H1 (cell line): ENCODE measurements at regions not wholly inside any gene's neighbourhood (a gene's known extent, or its start where the extent isn't known, plus 50 kb on each side); places are given as distances from the start of the nearest gene placed in this dataset.

ENCODE experiments used
- CTCF ChIA-PET: fragments of 300-600 bp; sonication (Branson Sonifier 250); formaldehyde crosslinking; loops from one replicate; lab custom pipeline; 2021; ENCODE audit not compliant: partially characterized antibody; lab: Charles Lee
- POLR2A ChIA-PET: fragments of 300-600 bp; sonication (Branson Sonifier 250); formaldehyde crosslinking; loops from one replicate; lab custom pipeline; 2021; ENCODE audit warnings: inconsistent platforms; ENCODE audit not compliant: partially characterized antibody; lab: Charles Lee
- DNase-seq, 2 experiments: peaks; one replicate each; pipeline versions ENCODE4 v3.0.0 to v3.0.0-alpha.2; 2010 to 2022; ENCODE audit warnings: low spot score in 2 of 2, low read depth in 1 of 2, mixed read lengths in 1 of 2
- FAIRE-seq: peaks from 2 replicates; lab custom pipeline; 2011; peaks lifted over from hg19 to GRCh38; lab: Jason Lieb, UNC
- H2AFZ ChIP-seq: 2 replicates; pipeline ENCODE4 v1.8.1; 2012; ENCODE audit warnings: low read length, inconsistent platforms
- H2AK5ac ChIP-seq: 2 replicates; pipeline ENCODE4 v1.6.1; 2013; ENCODE audit warnings: low read depth, low read length
- H2BK120ac ChIP-seq: replicated peaks from 2 replicates; pipeline ENCODE3; 2013; ENCODE audit warnings: low read depth, low read length, inconsistent platforms
- H2BK12ac ChIP-seq: 2 replicates; pipeline ENCODE4 v1.6.1; 2013; ENCODE audit warnings: low read depth, low read length
- H2BK15ac ChIP-seq: 2 replicates; pipeline ENCODE4 v1.6.1; 2013; ENCODE audit warnings: low read length
- H2BK20ac ChIP-seq: 2 replicates; pipeline ENCODE4 v1.6.1; 2013; ENCODE audit warnings: low read length
- H2BK5ac ChIP-seq: 2 replicates; pipeline ENCODE4 v1.6.1; 2013; ENCODE audit warnings: low read depth, low read length
- H3K14ac ChIP-seq: 2 replicates; pipeline ENCODE4 v1.6.1; 2013; ENCODE audit warnings: inconsistent platforms; ENCODE audit not compliant: insufficient read length
- H3K18ac ChIP-seq: 2 replicates; pipeline ENCODE4 v1.6.1; 2013; ENCODE audit warnings: low read length; ENCODE audit errors: extremely low read depth
- H3K23ac ChIP-seq: 2 replicates; pipeline ENCODE4 v1.6.1; 2013; ENCODE audit warnings: inconsistent platforms; ENCODE audit not compliant: insufficient read length
- H3K23me2 ChIP-seq: 2 replicates; pipeline ENCODE4 v1.6.1; 2013; ENCODE audit warnings: low read depth, low read length
- H3K27ac ChIP-seq: 2 replicates; pipeline ENCODE4 v1.6.1; 2011; ENCODE audit warnings: low read depth, low read length, inconsistent platforms
- H3K27me3 ChIP-seq, 4 experiments: replicated peaks in 1 of 4; 1 replicate in 1 of 4; 2 replicates in 3 of 4; pipeline versions ENCODE4 v1.6.1 to v1.8.1; 2011 to 2013; ENCODE audit warnings: low read length in 3 of 4, mild to moderate bottlenecking in 3 of 4, inconsistent platforms in 2 of 4, mixed read lengths in 2 of 4, moderate library complexity in 1 of 4; ENCODE audit not compliant: control insufficient read depth in 3 of 4, insufficient read depth in 3 of 4; ENCODE audit errors: extremely low read depth in 1 of 4
- H3K36me3 ChIP-seq, 4 experiments: 2 replicates each; pipeline versions ENCODE4 v1.6.1 to v1.8.1; 2011 to 2013; ENCODE audit warnings: mild to moderate bottlenecking in 4 of 4, low read length in 3 of 4, moderate library complexity in 2 of 4, control low read depth in 1 of 4, inconsistent platforms in 1 of 4; ENCODE audit not compliant: insufficient read depth in 4 of 4, control insufficient read depth in 2 of 4
- H3K4ac ChIP-seq: replicated peaks from 2 replicates; pipeline ENCODE3; 2013; ENCODE audit warnings: low read length, low read depth, mixed read lengths, inconsistent platforms; ENCODE audit not compliant: insufficient read length
- H3K4me1 ChIP-seq, 4 experiments: replicated peaks in 1 of 4; 1 replicate in 1 of 4; 2 replicates in 3 of 4; pipeline versions ENCODE4 v1.6.1 to v1.8.1; 2011 to 2013; ENCODE audit warnings: low read length in 3 of 4, inconsistent platforms in 2 of 4, mixed read lengths in 1 of 4; ENCODE audit not compliant: insufficient read depth in 4 of 4, control insufficient read depth in 3 of 4
- H3K4me2 ChIP-seq, 2 experiments: 2 replicates each; pipeline versions ENCODE4 v1.6.1 to v1.8.1; 2011 to 2013; ENCODE audit warnings: low read depth in 2 of 2, low read length in 2 of 2, control low read depth in 1 of 2, inconsistent platforms in 1 of 2, mild to moderate bottlenecking in 1 of 2; ENCODE audit not compliant: insufficient read depth in 1 of 2
- H3K4me3 ChIP-seq, 4 experiments: fragments of 200-600, 300-600 bp in 1 of 4; sonication (generic), shearing (Covaris generic), sonication (Bioruptor Twin) in 1 of 4; 2 replicates each; pipeline versions ENCODE4 v1.5.1 to v1.8.1; 2011 to 2016; ENCODE audit warnings: low read length in 4 of 4, low read depth in 3 of 4, control low read depth in 2 of 4, inconsistent platforms in 2 of 4, mild to moderate bottlenecking in 2 of 4, mixed read lengths in 1 of 4, moderate library complexity in 1 of 4; ENCODE audit not compliant: insufficient read depth in 2 of 4; ENCODE audit errors: extremely low read depth in 1 of 4
- H3K56ac ChIP-seq: replicated peaks from 2 replicates; pipeline ENCODE3; 2013; ENCODE audit warnings: low read depth, mild to moderate bottlenecking, mixed read lengths, low read length, inconsistent platforms; ENCODE audit not compliant: insufficient read length
- H3K79me1 ChIP-seq: 2 replicates; pipeline ENCODE4 v1.6.1; 2013; ENCODE audit warnings: low read depth, low read length, control low read depth
- H3K79me2 ChIP-seq, 2 experiments: 2 replicates each; pipeline versions ENCODE4 v1.6.1 to v1.8.1; 2012 to 2013; ENCODE audit warnings: low read length in 2 of 2, mild to moderate bottlenecking in 2 of 2, inconsistent platforms in 1 of 2; ENCODE audit not compliant: insufficient read depth in 2 of 2, control insufficient read depth in 1 of 2
- H3K9ac ChIP-seq, 4 experiments: replicated peaks in 1 of 4; 1 replicate in 1 of 4; 2 replicates in 3 of 4; pipeline versions ENCODE4 v1.6.1 to v1.8.1; 2011 to 2013; ENCODE audit warnings: low read depth in 3 of 4, low read length in 3 of 4, control low read depth in 2 of 4, mild to moderate bottlenecking in 2 of 4, moderate library complexity in 2 of 4, inconsistent platforms in 1 of 4; ENCODE audit errors: extremely low read depth in 1 of 4
- H3K9me3 ChIP-seq, 2 experiments: 2 replicates each; pipeline versions ENCODE4 v1.6.1 to v1.8.1; 2012 to 2013; ENCODE audit warnings: mild to moderate bottlenecking in 2 of 2, moderate library complexity in 2 of 2, control low read depth in 1 of 2, inconsistent platforms in 1 of 2, low read depth in 1 of 2, low read length in 1 of 2, mixed read lengths in 1 of 2; ENCODE audit not compliant: insufficient read depth in 2 of 2
- H4K20me1 ChIP-seq, 2 experiments: replicated peaks in 1 of 2; 2 replicates each; pipeline versions ENCODE3 to v1.8.1; 2011 to 2013; ENCODE audit warnings: inconsistent platforms in 2 of 2, low read length in 2 of 2, mild to moderate bottlenecking in 1 of 2; ENCODE audit not compliant: insufficient read depth in 2 of 2, control insufficient read depth in 1 of 2
- H4K5ac ChIP-seq: 2 replicates; pipeline ENCODE4 v1.6.1; 2013; ENCODE audit warnings: low read length, low read depth, mixed read lengths, inconsistent platforms; ENCODE audit not compliant: insufficient read length
- H4K8ac ChIP-seq: 2 replicates; pipeline ENCODE4 v1.8.0; 2013; ENCODE audit warnings: mild to moderate bottlenecking, moderate library complexity, low read length, inconsistent platforms; ENCODE audit not compliant: insufficient read depth; ENCODE audit errors: extremely low read depth
- H4K91ac ChIP-seq: replicated peaks from 2 replicates; pipeline ENCODE3; 2013; ENCODE audit warnings: low read length, mixed read lengths, inconsistent platforms; ENCODE audit not compliant: insufficient read length
- CBX8 ChIP-seq: fragments of 300-800, 300-1000 bp; sonication (generic); IDR thresholded peaks from 2 replicates; pipeline ENCODE4 v1.7.1; 2016; ENCODE audit warnings: low read depth, low read length, borderline replicate concordance
- CREB1 ChIP-seq: IDR thresholded peaks from 2 replicates; pipeline ENCODE4 v1.6.1; 2012; ENCODE audit warnings: inconsistent platforms
- EP300 ChIP-seq, 2 experiments: IDR thresholded peaks; 1 replicate in 1 of 2; 2 replicates in 1 of 2; pipeline ENCODE4 v1.6.1; 2011 to 2012; ENCODE audit warnings: low read depth in 2 of 2, low read length in 2 of 2, mild to moderate bottlenecking in 2 of 2, borderline replicate concordance in 1 of 2, inconsistent platforms in 1 of 2, moderate library complexity in 1 of 2
- HDAC2 ChIP-seq, 2 experiments: fragments of 300-600 bp in 1 of 2; sonication (generic) in 1 of 2; IDR thresholded peaks; 2 replicates each; pipeline ENCODE4 v1.6.1; 2011 to 2012; ENCODE audit warnings: low read depth in 2 of 2, low read length in 2 of 2, mild to moderate bottlenecking in 2 of 2, moderate library complexity in 2 of 2, borderline replicate concordance in 1 of 2, inconsistent platforms in 1 of 2
- POLR2A ChIP-seq, 2 experiments: IDR thresholded peaks; 1 replicate in 1 of 2; 2 replicates in 1 of 2; pipeline ENCODE4 v1.6.1; 2011; ENCODE audit warnings: low read depth in 2 of 2, low read length in 2 of 2, mild to moderate bottlenecking in 2 of 2; ENCODE audit errors: control extremely low read depth in 1 of 2
- SIRT6 ChIP-seq: IDR thresholded peaks from one replicate; pipeline ENCODE4 v1.7.1; 2012; ENCODE audit warnings: low read length, inconsistent platforms
- YY1 ChIP-seq: IDR thresholded peaks from 2 replicates; pipeline ENCODE4 v1.6.1; 2011; ENCODE audit warnings: low read depth, mild to moderate bottlenecking, low read length
- WGBS, 2 experiments: shearing (Covaris generic) in 1 of 2; methylation state at CpG; one replicate each; pipeline versions ENCODE4 v1.1.6 to v1.1.7; 2013 to 2015; ENCODE audit warnings: low lambda C conversion rate in 2 of 2, mixed read lengths in 2 of 2, inconsistent platforms in 1 of 2, low coverage in 1 of 2, missing lambda C conversion rate in 1 of 2; ENCODE audit not compliant: insufficient replicate concordance in 2 of 2, insufficient coverage in 1 of 2, insufficient read length in 1 of 2; ENCODE audit errors: extremely low coverage in 1 of 2, missing lambda C conversion rate in 1 of 2; 5-methylcytosine and 5-hydroxymethylcytosine counted together

DNA sequence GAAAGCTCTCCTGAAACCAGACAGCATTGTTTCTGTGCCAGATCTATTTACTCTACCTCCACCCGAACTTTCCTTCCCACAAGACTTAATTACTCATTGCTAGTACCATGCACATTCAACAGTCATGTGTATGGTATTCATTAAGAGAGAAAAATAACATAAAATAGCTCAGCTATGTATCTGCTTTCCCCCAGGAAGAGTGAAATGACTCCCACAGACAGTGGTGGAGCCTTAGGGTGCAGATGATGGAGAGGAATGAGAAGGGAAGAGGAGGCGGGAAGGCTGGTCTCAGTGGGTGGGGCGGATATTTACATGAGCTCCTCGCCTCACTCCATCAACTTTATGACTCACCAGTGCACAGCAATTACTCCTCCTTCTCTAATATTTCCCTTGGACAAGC, 724.5 kb downstream of the EPHA4 start:
- H4K8ac ChIP-seq = no peak overlapping the region
- no peaks in the 10 kb centered on the region for H3K36me3 ChIP-seq
- no peak overlapping the region for H3K4me3 ChIP-seq
- no peak overlapping the region for H2AK5ac ChIP-seq
- H2BK120ac ChIP-seq = no peak overlapping the region
- no peak overlapping the region for H3K27ac ChIP-seq
- no peak overlapping the region for H3K9ac ChIP-seq
- H3K79me2 ChIP-seq = no peaks in the 10 kb centered on the region
- no peak overlapping the region for H3K23ac ChIP-seq
- CTCF ChIA-PET = interaction anchor here (0.5 kb wide), 1 partner anchor 71 kb away, joined by 3 read pairs; no protein-coding TSS in a partner anchor
- no peak overlapping the region for H2BK12ac ChIP-seq
- no peak overlapping the region for H4K91ac ChIP-seq
- no peak overlapping the region for H3K56ac ChIP-seq
- no peaks in the 10 kb centered on the region for H3K4me1 ChIP-seq
- H3K14ac ChIP-seq = no peak overlapping the region
- no peak overlapping the region for H4K5ac ChIP-seq
- no peak overlapping the region for H3K4me2 ChIP-seq
- no peak overlapping the region for H3K18ac ChIP-seq
- H3K9me3 ChIP-seq = no peaks in the 10 kb centered on the region
- 91% methylated on average over 4 of the region's 4 CpGs; no CpG with 5 or more reads in 1 of the 2 experiments for WGBS, 2 experiments
- no peak overlapping the region for H2BK15ac ChIP-seq
- H3K23me2 ChIP-seq = no peaks in the 10 kb centered on the region
- no peaks in the 10 kb centered on the region for H3K27me3 ChIP-seq
- POLR2A ChIA-PET = no interaction called here
- H2BK20ac ChIP-seq = no peak overlapping the region
- no peak for FAIRE-seq
- no peaks in the 10 kb centered on the region for H3K79me1 ChIP-seq
- H3K4ac ChIP-seq = no peak overlapping the region
- no peak for DNase-seq
- H2BK5ac ChIP-seq = no peak overlapping the region
- no peaks in the 10 kb centered on the region for H4K20me1 ChIP-seq
- no peak overlapping the region for H2AFZ ChIP-seq
- TF ChIP-seq HDAC2 (IDR thresholded peaks at IDR 0.05; ENCODE audit: borderline replicate concordance in 1 of 2, low read depth in 2 of 2, low read length in 2 of 2) (no peak), CBX8 (no peak), SIRT6 (no peak), POLR2A (IDR thresholded peaks at IDR 0.05; ENCODE audit: control extremely low read depth in 1 of 2, low read depth in 2 of 2, low read length in 2 of 2) (no peak), YY1 (no peak), CREB1 (no peak), EP300 (IDR thresholded peaks at IDR 0.05; ENCODE audit: borderline replicate concordance in 1 of 2, low read depth in 2 of 2, low read length in 2 of 2) (no peak)
